Loucy (cell line): ENCODE measurements at regions not wholly inside any gene's neighbourhood (a gene's known extent, or its start where the extent isn't known, plus 50 kb on each side); places are given as distances from the start of the nearest gene placed in this dataset.

ENCODE experiments used
- EZH2phosphoT487 ChIP-seq: fragments of 200-600 bp; IDR thresholded peaks from 2 replicates; pipeline ENCODE4 v1.6.1; 2018; ENCODE audit warnings: antibody characterized with exemption, mild to moderate bottlenecking, moderate library complexity, borderline replicate concordance
- TF ChIP-seq, protein P1 (sequence below): fragments of 200-600 bp; sonication (generic); conservative IDR thresholded peaks from 2 replicates; pipeline ENCODE4 v1.5.1; 2014; ENCODE audit warnings: mild to moderate bottlenecking, antibody characterized with exemption, low read length

- no peak for TF ChIP-seq EZH2phosphoT487
- TF ChIP-seq, protein P1, sequence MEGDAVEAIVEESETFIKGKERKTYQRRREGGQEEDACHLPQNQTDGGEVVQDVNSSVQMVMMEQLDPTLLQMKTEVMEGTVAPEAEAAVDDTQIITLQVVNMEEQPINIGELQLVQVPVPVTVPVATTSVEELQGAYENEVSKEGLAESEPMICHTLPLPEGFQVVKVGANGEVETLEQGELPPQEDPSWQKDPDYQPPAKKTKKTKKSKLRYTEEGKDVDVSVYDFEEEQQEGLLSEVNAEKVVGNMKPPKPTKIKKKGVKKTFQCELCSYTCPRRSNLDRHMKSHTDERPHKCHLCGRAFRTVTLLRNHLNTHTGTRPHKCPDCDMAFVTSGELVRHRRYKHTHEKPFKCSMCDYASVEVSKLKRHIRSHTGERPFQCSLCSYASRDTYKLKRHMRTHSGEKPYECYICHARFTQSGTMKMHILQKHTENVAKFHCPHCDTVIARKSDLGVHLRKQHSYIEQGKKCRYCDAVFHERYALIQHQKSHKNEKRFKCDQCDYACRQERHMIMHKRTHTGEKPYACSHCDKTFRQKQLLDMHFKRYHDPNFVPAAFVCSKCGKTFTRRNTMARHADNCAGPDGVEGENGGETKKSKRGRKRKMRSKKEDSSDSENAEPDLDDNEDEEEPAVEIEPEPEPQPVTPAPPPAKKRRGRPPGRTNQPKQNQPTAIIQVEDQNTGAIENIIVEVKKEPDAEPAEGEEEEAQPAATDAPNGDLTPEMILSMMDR, result no peak
Measured at GRCh38 chr15:83339396-83339795, 54.9 kb upstream of the BNC1 start.
